ENCODE measurements at regions not wholly inside any gene's neighbourhood (a gene's known extent, or its start where the extent isn't known, plus 50 kb on each side); places are given as distances from the start of the nearest gene placed in this dataset.
"Not testable (repeated sequence)": the region's sequence is repeated elsewhere in the genome, so short reads cannot be mapped to it uniquely, and the experiment has no call there.

- DNase-seq (ENCODE audit: low read depth in 2 of 2): no peak
Observed at GRCh38 chr1:73854527-73854926, 343.4 kb downstream of the LRRIQ3 start.

- DNase-seq (ENCODE audit: low read depth in 2 of 2): no peak
Observed at GRCh38 chr1:73842436-73842835, 355.5 kb downstream of the LRRIQ3 start.

GRCh38 chr1:73839922-73840321, 358.1 kb downstream of the LRRIQ3 start:
- DNase-seq (ENCODE audit: low read depth in 2 of 2): peak; percentile 15 to 54

- DNase-seq (ENCODE audit: low read depth in 2 of 2): no peak
Observed at GRCh38 chr1:73832276-73833181, 365.4 kb downstream of the LRRIQ3 start.

GRCh38 chr1:73827283-73827682, 370.7 kb downstream of the LRRIQ3 start:
- DNase-seq (ENCODE audit: low read depth in 2 of 2): not testable (repeated sequence)

- DNase-seq (ENCODE audit: low read depth in 2 of 2): no peak
Observed at GRCh38 chr1:73824065-73824464, 373.9 kb downstream of the LRRIQ3 start.

- DNase-seq (ENCODE audit: low read depth in 2 of 2): no peak
Observed at GRCh38 chr1:73821520-73821919, 376.5 kb downstream of the LRRIQ3 start.

GRCh38 chr1:73820843-73821242, 377.1 kb downstream of the LRRIQ3 start:
- no peak for DNase-seq (ENCODE audit: low read depth in 2 of 2)

GRCh38 chr1:73813716-73814115, 384.3 kb downstream of the LRRIQ3 start:
- DNase-seq (ENCODE audit: low read depth in 2 of 2): no peak

- DNase-seq (ENCODE audit: low read depth in 2 of 2): no peak
Observed at GRCh38 chr1:73813236-73813635, 384.7 kb downstream of the LRRIQ3 start.

- no peak for DNase-seq (ENCODE audit: low read depth in 2 of 2)
Observed at GRCh38 chr1:73811798-73812197, 386.2 kb downstream of the LRRIQ3 start.

GRCh38 chr1:73804935-73805334, 393.0 kb downstream of the LRRIQ3 start:
- DNase-seq (ENCODE audit: low read depth in 2 of 2): no peak

GRCh38 chr1:73803380-73803779, 394.6 kb downstream of the LRRIQ3 start:
- DNase-seq (ENCODE audit: low read depth in 2 of 2): no peak

- DNase-seq (ENCODE audit: low read depth in 2 of 2): no peak
Observed at GRCh38 chr1:73801912-73802429, 396.0 kb downstream of the LRRIQ3 start.

- no peak for DNase-seq (ENCODE audit: low read depth in 2 of 2)
Observed at GRCh38 chr1:73800376-73800775, 397.6 kb downstream of the LRRIQ3 start.

GRCh38 chr1:73789965-73790364, 408.0 kb downstream of the LRRIQ3 start:
- no peak for DNase-seq (ENCODE audit: low read depth in 2 of 2)

- DNase-seq (ENCODE audit: low read depth in 2 of 2): no peak
Observed at GRCh38 chr1:73784026-73784425, 413.9 kb downstream of the LRRIQ3 start.

- no peak for DNase-seq (ENCODE audit: low read depth in 2 of 2)
Observed at GRCh38 chr1:73783352-73783751, 414.6 kb downstream of the LRRIQ3 start.

GRCh38 chr1:73782901-73783300, 415.1 kb downstream of the LRRIQ3 start:
- DNase-seq (ENCODE audit: low read depth in 2 of 2): no peak

GRCh38 chr1:73781251-73781650, 416.7 kb downstream of the LRRIQ3 start:
- no peak for DNase-seq (ENCODE audit: low read depth in 2 of 2)

- DNase-seq (ENCODE audit: low read depth in 2 of 2): no peak
Observed at GRCh38 chr1:73778471-73778870, 419.5 kb downstream of the LRRIQ3 start.

GRCh38 chr1:73775896-73776295, 422.1 kb downstream of the LRRIQ3 start:
- DNase-seq (ENCODE audit: low read depth in 2 of 2): no peak

- DNase-seq (ENCODE audit: low read depth in 2 of 2): no peak
Observed at GRCh38 chr1:73772941-73773340, 425.0 kb downstream of the LRRIQ3 start.
